Colon (tissue), 2 donors: ENCODE measurements at regions not wholly inside any gene's neighbourhood (a gene's known extent, or its start where the extent isn't known, plus 50 kb on each side); places are given as distances from the start of the nearest gene placed in this dataset.
"Not testable (repeated sequence)": the region's sequence is repeated elsewhere in the genome, so short reads cannot be mapped to it uniquely, and the experiment has no call there.

Experiments used
- FAIRE-seq: peaks from 2 replicates; lab custom pipeline; 2012; peaks lifted over from hg19 to GRCh38; lab: Jason Lieb, UNC
- donor health status: control.
- donor health status: control.

DNA sequence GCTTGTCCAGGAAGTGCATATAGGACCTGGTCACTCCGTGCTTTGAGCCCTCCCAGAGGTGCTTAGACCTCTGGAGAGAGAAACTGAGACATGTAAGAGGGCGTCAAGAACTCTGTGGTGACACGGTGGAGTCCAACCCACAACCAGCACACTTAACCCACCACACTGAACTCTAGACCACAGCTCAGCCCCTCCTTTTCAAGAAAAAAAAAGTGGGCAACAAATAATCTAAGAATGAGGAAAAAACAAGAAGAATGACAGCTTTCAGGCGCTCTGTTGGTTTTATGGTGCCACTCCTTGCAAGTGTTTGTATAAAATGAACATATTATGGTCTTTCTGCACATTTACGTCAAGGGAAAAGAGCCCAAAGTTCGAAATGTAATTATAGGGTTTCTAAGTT is 50.2 kb upstream of the SNAPC3 start:
- FAIRE-seq = peak; percentile 24

GRCh38 chr9:15371448-15371845 is 51.2 kb upstream of the SNAPC3 start:
- no peak for FAIRE-seq

DNA sequence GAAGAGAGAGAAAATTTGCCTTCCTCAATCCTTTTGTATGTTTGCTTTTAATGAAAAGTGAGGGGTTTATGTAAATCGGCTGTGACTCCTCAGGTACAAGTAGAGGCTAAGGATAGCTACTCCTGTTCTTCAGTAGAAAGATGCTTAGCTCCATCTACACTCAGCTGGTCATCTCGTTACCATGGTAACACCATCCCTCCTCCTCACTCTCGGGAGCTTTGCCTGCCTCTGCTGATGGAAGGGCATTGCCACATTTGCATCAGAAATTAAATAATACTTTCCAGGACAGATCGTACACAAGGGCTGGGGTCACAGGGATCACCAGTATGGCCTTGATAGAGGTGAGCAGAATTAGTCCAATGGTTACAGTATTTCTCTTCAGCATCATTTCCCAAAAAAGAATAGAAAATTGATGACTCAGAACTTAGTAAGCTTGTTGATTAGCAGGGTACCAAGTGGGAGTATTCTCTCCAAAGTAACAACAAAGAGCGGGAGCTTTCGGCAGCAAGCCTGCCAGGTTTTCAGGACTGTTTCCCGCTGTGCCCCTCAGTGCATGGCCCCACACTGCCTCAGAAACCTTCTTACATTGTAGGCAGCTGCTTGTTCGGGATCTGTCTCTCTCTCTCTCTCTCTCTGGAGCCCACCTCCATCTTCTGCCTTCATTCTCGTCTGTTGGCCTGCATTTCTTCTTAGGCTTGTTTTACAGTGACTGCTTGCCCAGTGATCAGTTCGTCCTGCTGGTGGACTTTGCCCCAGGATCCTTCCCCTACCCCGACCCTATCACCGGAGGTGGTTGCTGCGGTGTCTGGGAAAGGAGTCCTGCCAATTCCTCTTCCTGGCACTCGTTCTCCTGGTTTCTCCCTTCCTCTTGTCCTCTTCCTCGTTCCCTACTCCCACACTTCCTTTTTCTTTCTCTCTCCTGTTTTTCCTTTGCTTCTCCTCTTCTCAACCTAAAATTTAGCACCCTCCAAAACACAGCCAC is 51.9 kb upstream of the SNAPC3 start:
- no peak for FAIRE-seq

DNA sequence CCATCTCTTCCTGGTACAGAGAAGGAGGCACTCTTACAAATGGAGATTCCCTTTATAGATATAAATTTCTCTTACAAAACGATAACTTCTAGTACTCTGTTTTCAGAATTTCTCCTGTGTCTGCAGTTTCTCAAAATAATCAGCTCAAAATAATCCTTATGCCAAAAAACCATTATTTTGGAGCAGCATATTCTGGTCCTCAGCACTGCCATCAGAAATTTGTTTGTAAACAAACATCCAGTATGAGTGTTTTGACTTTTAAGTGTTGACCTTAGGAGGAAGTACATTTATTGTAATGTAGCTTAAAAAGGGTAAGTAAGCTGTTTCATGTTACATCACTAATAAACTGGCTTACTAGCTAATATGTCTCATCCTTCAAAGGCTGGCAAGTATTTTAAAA is 52.8 kb upstream of the SNAPC3 start:
- FAIRE-seq = no peak

DNA sequence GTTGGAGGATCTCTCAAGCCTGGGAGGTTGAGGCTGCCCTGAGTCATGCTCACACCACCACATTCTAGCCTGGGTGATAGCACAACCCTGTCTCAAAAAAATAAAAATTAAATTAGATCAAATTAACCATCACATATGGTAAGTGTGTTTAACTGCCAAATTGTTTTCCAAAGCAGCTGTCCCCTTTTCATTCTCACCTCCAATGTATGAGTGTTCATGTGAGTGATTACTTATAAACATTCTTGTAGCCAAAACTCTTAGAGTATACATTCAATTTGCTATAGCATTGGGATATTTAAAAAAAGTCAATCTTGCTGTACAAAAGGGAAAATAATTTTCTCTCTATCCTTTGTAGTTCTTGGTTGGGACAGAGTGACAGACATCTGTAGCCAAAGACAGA is 53.4 kb upstream of the SNAPC3 start:
- no peak for FAIRE-seq

DNA sequence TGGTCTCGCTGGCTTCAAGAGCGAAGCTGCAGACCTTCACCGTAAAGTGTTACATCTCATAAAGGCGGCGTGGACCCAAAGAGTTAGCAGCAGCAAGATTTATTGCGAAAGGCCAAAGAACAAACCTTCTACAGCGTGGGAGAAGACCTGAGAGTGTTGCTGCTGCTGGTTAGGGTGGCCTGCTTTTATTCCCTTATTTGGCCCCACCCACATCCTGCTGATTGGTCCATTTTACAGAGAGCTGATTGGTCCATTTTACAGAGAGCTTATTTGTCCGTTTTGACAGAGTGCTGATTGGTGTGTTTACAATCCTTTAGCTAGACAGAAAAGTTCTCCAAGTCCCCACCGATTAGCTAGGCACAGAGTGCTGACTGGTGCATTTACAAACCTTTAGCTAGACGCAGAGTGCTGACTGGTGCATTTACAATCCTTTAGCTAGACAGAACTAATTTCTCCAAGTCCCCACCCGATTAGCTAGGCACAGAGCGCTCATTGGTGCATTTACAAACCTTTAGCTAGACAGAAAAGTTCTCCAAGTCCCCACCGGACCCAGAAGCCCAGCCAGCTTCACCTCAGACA is 57.6 kb upstream of the SNAPC3 start:
- not testable (repeated sequence) for FAIRE-seq

GRCh38 chr9:15361737-15362136 is 54.7 kb upstream of the TTC39B start:
- no peak for FAIRE-seq

- FAIRE-seq = no peak
Measured at GRCh38 chr9:15357050-15357653, 50.1 kb upstream of the TTC39B start.
